B cell (primary cell): ENCODE measurements at regions not wholly inside any gene's neighbourhood (a gene's known extent, or its start where the extent isn't known, plus 50 kb on each side); places are given as distances from the start of the nearest gene placed in this dataset.

ENCODE experiments used
- EZH2 ChIP-seq: IDR thresholded peaks from 2 replicates; pipeline ENCODE4 v1.6.1; 2012; ENCODE audit warnings: borderline replicate concordance, low read depth, mild to moderate bottlenecking, moderate library complexity, low read length; ENCODE audit not compliant: insufficient read depth, poor library complexity, severe bottlenecking
- TF ChIP-seq, protein P1 (sequence below): fragments of 200-600 bp; IDR thresholded peaks from one replicate; pipeline ENCODE4 v1.8.0; 2022; ENCODE audit warnings: antibody characterized with exemption, mild to moderate bottlenecking

- TF ChIP-seq, protein P1, sequence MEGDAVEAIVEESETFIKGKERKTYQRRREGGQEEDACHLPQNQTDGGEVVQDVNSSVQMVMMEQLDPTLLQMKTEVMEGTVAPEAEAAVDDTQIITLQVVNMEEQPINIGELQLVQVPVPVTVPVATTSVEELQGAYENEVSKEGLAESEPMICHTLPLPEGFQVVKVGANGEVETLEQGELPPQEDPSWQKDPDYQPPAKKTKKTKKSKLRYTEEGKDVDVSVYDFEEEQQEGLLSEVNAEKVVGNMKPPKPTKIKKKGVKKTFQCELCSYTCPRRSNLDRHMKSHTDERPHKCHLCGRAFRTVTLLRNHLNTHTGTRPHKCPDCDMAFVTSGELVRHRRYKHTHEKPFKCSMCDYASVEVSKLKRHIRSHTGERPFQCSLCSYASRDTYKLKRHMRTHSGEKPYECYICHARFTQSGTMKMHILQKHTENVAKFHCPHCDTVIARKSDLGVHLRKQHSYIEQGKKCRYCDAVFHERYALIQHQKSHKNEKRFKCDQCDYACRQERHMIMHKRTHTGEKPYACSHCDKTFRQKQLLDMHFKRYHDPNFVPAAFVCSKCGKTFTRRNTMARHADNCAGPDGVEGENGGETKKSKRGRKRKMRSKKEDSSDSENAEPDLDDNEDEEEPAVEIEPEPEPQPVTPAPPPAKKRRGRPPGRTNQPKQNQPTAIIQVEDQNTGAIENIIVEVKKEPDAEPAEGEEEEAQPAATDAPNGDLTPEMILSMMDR = no peak
- no peak for TF ChIP-seq EZH2
Measured at GRCh38 chr21:35922618-35923017, 137.7 kb downstream of the SETD4 start.
